Astrocyte (in vitro differentiated cells and primary cell): ENCODE measurements at regions not wholly inside any gene's neighbourhood (a gene's known extent, or its start where the extent isn't known, plus 50 kb on each side); places are given as distances from the start of the nearest gene placed in this dataset.
A peak's percentile ranks its signal among the peaks of the same experiment; 100 is the strongest.

ENCODE experiments used
- DNase-seq: peaks from one replicate; pipeline ENCODE4 v3.0.0-alpha.2; 2010; ENCODE audit warnings: low read depth
- FAIRE-seq: peaks from 2 replicates; lab custom pipeline; 2011; peaks lifted over from hg19 to GRCh38; lab: Jason Lieb, UNC
- H2AFZ ChIP-seq: 2 replicates; pipeline ENCODE4 v1.6.0; 2012; ENCODE audit warnings: low read depth, low read length, inconsistent platforms
- H3K27ac ChIP-seq: 2 replicates; pipeline ENCODE4 v1.5.1; 2011; ENCODE audit warnings: low read depth, low read length, inconsistent platforms
- H3K27me3 ChIP-seq: 2 replicates; pipeline ENCODE4 v1.6.0; 2011; ENCODE audit warnings: low read length, inconsistent platforms; ENCODE audit not compliant: insufficient read depth
- H3K36me3 ChIP-seq: 2 replicates; pipeline ENCODE4 v1.5.1; 2011; ENCODE audit warnings: low read length, inconsistent platforms; ENCODE audit not compliant: insufficient read depth
- H3K4me1 ChIP-seq: 2 replicates; pipeline ENCODE4 v1.5.1; 2011; ENCODE audit warnings: low read length, inconsistent platforms; ENCODE audit not compliant: insufficient read depth
- H3K4me2 ChIP-seq: 2 replicates; pipeline ENCODE4 v1.6.0; 2012; ENCODE audit warnings: low read length, inconsistent platforms
- H3K4me3 ChIP-seq: 2 replicates; pipeline ENCODE4 v1.5.1; 2011; ENCODE audit warnings: low read depth, mild to moderate bottlenecking, low read length, inconsistent platforms; ENCODE audit not compliant: insufficient read depth
- H3K79me2 ChIP-seq: 2 replicates; pipeline ENCODE4 v1.6.0; 2012; ENCODE audit warnings: mild to moderate bottlenecking, low read length, inconsistent platforms; ENCODE audit not compliant: insufficient read depth
- H3K9ac ChIP-seq: 2 replicates; pipeline ENCODE4 v1.6.0; 2012; ENCODE audit warnings: mild to moderate bottlenecking, low read length, inconsistent platforms
- H3K9me3 ChIP-seq: 2 replicates; pipeline ENCODE4 v1.5.1; 2012; ENCODE audit warnings: low read depth, mild to moderate bottlenecking, low read length, inconsistent platforms; ENCODE audit not compliant: insufficient read depth
- H4K20me1 ChIP-seq: 2 replicates; pipeline ENCODE4 v1.6.0; 2012; ENCODE audit warnings: low read length, inconsistent platforms; ENCODE audit not compliant: insufficient read depth
- H3K27ac Mint-ChIP-seq: one replicate; pipeline ENCODE4 v1.8.0; 2021; ENCODE audit warnings: mild to moderate bottlenecking, mixed read lengths; ENCODE audit not compliant: unreplicated experiment
- H3K27me3 Mint-ChIP-seq: one replicate; pipeline ENCODE4 v1.8.0; 2021; ENCODE audit warnings: low read depth, mixed read lengths; ENCODE audit not compliant: unreplicated experiment
- H3K36me3 Mint-ChIP-seq: one replicate; pipeline ENCODE4 v1.8.0; 2021; ENCODE audit warnings: low read depth, mixed read lengths; ENCODE audit not compliant: unreplicated experiment
- H3K4me1 Mint-ChIP-seq: one replicate; pipeline ENCODE4 v1.8.0; 2021; ENCODE audit warnings: low read depth, mixed read lengths; ENCODE audit not compliant: unreplicated experiment
- H3K4me3 Mint-ChIP-seq: one replicate; pipeline ENCODE4 v1.8.0; 2021; ENCODE audit warnings: mild to moderate bottlenecking, moderate library complexity, mixed read lengths; ENCODE audit not compliant: unreplicated experiment
- H3K9me3 Mint-ChIP-seq: one replicate; pipeline ENCODE4 v1.8.0; 2021; ENCODE audit warnings: mild to moderate bottlenecking, mixed read lengths; ENCODE audit not compliant: unreplicated experiment
- EZH2 ChIP-seq: IDR thresholded peaks from 2 replicates; pipeline ENCODE4 v1.6.1; 2012; ENCODE audit warnings: mild to moderate bottlenecking, low read length, inconsistent platforms; ENCODE audit not compliant: insufficient read depth
- TF ChIP-seq, protein P1 (sequence below): IDR thresholded peaks from 2 replicates; pipeline ENCODE4 v1.5.1; 2011; ENCODE audit warnings: low read depth, mild to moderate bottlenecking, inconsistent platforms, low read length, moderate library complexity; ENCODE audit not compliant: insufficient read depth

DNA sequence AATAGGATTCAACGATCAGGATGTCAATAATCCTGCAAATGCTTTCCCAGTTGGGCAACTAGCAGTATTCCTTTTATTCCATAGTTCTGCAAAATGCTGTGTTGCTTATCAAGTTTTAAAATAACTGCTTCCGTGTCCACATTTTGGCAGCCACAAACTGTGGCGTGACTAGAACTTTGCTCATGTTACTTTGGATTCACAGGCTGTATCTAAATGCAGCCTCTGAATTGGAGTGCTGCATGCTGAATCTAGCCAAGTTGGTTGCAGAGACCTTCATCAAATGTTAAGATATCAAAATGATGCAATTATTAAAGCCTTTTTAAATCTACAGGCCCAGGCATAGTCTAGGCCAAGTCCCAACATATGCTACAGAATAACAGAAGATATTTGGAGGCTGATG is 249.2 kb downstream of the NR2F1-AS1 start:
- Histone ChIP-seq H3K27ac (no peak overlapping the region), H2AFZ (no peak overlapping the region), H3K4me3 (no peak overlapping the region), H4K20me1 (no peaks in the 10 kb centered on the region), H3K79me2 (no peaks in the 10 kb centered on the region), H3K4me2 (no peak overlapping the region), H3K36me3 (no peaks in the 10 kb centered on the region), H3K9me3 (no peaks in the 10 kb centered on the region), H3K27me3 (no peaks in the 10 kb centered on the region), H3K4me1 (no peaks in the 10 kb centered on the region), H3K9ac (no peak overlapping the region)
- Mint-ChIP-seq H3K27ac (no peak overlapping the region), H3K36me3 (no peaks in the 10 kb centered on the region), H3K4me1 (no peaks in the 10 kb centered on the region), H3K9me3 (no peaks in the 10 kb centered on the region), H3K27me3 (no peaks in the 10 kb centered on the region), H3K4me3 (no peak overlapping the region)
- DNase-seq (no peak), FAIRE-seq (no peak)
- TF ChIP-seq EZH2, result no peak
- TF ChIP-seq, protein P1, sequence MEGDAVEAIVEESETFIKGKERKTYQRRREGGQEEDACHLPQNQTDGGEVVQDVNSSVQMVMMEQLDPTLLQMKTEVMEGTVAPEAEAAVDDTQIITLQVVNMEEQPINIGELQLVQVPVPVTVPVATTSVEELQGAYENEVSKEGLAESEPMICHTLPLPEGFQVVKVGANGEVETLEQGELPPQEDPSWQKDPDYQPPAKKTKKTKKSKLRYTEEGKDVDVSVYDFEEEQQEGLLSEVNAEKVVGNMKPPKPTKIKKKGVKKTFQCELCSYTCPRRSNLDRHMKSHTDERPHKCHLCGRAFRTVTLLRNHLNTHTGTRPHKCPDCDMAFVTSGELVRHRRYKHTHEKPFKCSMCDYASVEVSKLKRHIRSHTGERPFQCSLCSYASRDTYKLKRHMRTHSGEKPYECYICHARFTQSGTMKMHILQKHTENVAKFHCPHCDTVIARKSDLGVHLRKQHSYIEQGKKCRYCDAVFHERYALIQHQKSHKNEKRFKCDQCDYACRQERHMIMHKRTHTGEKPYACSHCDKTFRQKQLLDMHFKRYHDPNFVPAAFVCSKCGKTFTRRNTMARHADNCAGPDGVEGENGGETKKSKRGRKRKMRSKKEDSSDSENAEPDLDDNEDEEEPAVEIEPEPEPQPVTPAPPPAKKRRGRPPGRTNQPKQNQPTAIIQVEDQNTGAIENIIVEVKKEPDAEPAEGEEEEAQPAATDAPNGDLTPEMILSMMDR, result no peak

DNA sequence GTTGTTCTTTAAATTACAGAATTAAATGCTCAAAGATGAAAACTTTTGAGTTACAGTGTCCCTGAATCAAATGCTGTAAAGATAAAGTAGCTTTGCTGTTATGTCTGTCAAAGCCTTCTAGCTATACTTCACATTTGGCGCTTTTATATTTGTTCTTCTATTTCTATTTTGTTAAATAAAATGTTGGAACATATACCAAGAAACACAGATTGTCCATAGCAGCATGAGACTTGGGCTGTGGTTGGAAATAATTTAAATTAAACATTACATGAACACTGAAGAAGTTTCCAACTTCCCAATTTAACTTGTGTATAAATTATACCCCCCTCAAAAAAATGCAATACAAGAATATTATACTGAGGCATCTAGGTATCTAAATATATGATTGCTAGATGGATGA is 249.8 kb downstream of the NR2F1-AS1 start:
- Histone ChIP-seq H4K20me1 (no peaks in the 10 kb centered on the region), H3K27ac (no peak overlapping the region), H3K36me3 (no peaks in the 10 kb centered on the region), H3K79me2 (no peaks in the 10 kb centered on the region), H3K27me3 (no peaks in the 10 kb centered on the region), H2AFZ (no peak overlapping the region), H3K4me3 (no peak overlapping the region), H3K4me1 (no peaks in the 10 kb centered on the region), H3K4me2 (no peak overlapping the region), H3K9me3 (no peaks in the 10 kb centered on the region), H3K9ac (no peak overlapping the region)
- Mint-ChIP-seq H3K9me3 (no peaks in the 10 kb centered on the region), H3K4me3 (no peak overlapping the region), H3K36me3 (no peaks in the 10 kb centered on the region), H3K27me3 (no peaks in the 10 kb centered on the region), H3K4me1 (no peaks in the 10 kb centered on the region), H3K27ac (no peak overlapping the region)
- DNase-seq (no peak), FAIRE-seq (no peak)
- no peak for TF ChIP-seq EZH2
- TF ChIP-seq, protein P1, result no peak

DNA sequence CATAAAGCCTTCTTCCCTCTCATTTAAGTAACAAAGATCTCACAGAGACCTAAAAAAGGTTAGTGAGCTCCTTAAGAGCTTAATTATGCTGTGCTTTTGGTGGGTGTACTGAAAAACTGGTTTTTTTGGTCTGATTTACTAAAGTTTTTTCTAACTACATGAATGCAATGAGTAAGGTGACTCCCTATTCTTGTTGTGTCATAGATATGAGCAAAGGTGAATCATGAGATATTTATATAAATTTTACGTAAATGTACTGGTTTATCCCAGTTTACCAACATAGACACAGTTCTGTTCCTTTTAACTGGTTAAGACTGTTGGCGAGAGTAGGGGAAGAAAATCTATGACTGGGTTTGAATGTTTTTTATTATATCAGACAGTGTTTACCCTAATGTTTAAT is 250.5 kb downstream of the NR2F1-AS1 start:
- Histone ChIP-seq H3K4me3 (no peak overlapping the region), H2AFZ (no peak overlapping the region), H3K27ac (no peak overlapping the region), H3K79me2 (no peaks in the 10 kb centered on the region), H3K9me3 (no peaks in the 10 kb centered on the region), H3K36me3 (no peaks in the 10 kb centered on the region), H4K20me1 (no peaks in the 10 kb centered on the region), H3K27me3 (no peaks in the 10 kb centered on the region), H3K4me2 (no peak overlapping the region), H3K4me1 (no peaks in the 10 kb centered on the region), H3K9ac (no peak overlapping the region)
- H3K4me1 Mint-ChIP-seq, result no peaks in the 10 kb centered on the region
- H3K36me3 Mint-ChIP-seq, result no peaks in the 10 kb centered on the region
- DNase-seq (peak; percentile 18), FAIRE-seq (no peak)
- no peaks in the 10 kb centered on the region for H3K9me3 Mint-ChIP-seq
- no peak overlapping the region for H3K27ac Mint-ChIP-seq
- no peaks in the 10 kb centered on the region for H3K27me3 Mint-ChIP-seq
- TF ChIP-seq EZH2, result no peak
- TF ChIP-seq, protein P1, result no peak
- no peak overlapping the region for H3K4me3 Mint-ChIP-seq
